ENCODE measurements at regions not wholly inside any gene's neighbourhood (a gene's known extent, or its start where the extent isn't known, plus 50 kb on each side); places are given as distances from the start of the nearest gene placed in this dataset.

DNA sequence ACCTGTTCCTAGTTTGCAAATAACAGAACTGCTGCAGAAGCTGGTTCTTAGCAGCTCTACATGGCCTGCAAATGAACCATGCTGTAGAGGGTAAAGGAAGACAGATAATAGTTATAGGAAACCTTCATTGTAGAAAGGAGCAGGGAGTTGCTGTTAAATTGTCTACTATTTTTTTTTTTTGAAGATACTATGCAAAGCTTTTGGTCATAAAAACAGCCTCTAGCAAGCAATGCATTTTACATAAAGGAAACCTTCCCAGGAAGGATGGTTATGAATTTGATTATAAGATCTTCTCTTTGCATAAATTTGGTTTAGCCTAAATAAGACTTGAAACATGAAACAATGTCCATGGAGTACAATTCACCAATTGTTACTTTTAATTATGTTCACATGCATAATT, 793.4 kb downstream of the SLC4A3 start:
- no peak for TF ChIP-seq CTCF (IDR thresholded peaks at IDR 0.05)
- no peak for TF ChIP-seq POLR2A (IDR thresholded peaks at IDR 0.05)
- no peak for TF ChIP-seq POLR2AphosphoS5 (IDR thresholded peaks at IDR 0.05)
